PFSK-1 (cell line): ENCODE measurements at regions not wholly inside any gene's neighbourhood (a gene's known extent, or its start where the extent isn't known, plus 50 kb on each side); places are given as distances from the start of the nearest gene placed in this dataset.

Experiments
- FOXP2 ChIP-seq: optimal IDR thresholded peaks from 2 replicates; pipeline ENCODE3; 2011; ENCODE audit warnings: borderline replicate concordance, control low read depth, inconsistent platforms; ENCODE audit not compliant: insufficient read depth; ENCODE audit errors: extremely low read length, extremely low read depth
- POLR2AphosphoS5 ChIP-seq: IDR thresholded peaks from 2 replicates; pipeline ENCODE4 v1.6.1; 2012; ENCODE audit warnings: low read depth, mild to moderate bottlenecking, control low read depth, low read length, moderate library complexity
- REST ChIP-seq, 2 experiments: IDR thresholded peaks; 2 replicates each; pipeline versions ENCODE4 v1.6.1 to v1.8.0; 2011 to 2012; ENCODE audit warnings: low read depth in 2 of 2, low read length in 2 of 2, control low read depth in 1 of 2, inconsistent platforms in 1 of 2, mild to moderate bottlenecking in 1 of 2, moderate library complexity in 1 of 2; ENCODE audit not compliant: insufficient read depth in 1 of 2
- SIN3A ChIP-seq: IDR thresholded peaks from 2 replicates; pipeline ENCODE4 v1.6.1; 2012; ENCODE audit warnings: mild to moderate bottlenecking, low read length, moderate library complexity, borderline replicate concordance; ENCODE audit not compliant: insufficient read depth
- TAF1 ChIP-seq: IDR thresholded peaks from 2 replicates; pipeline ENCODE4 v1.6.1; 2012; ENCODE audit warnings: low read length, control low read depth, borderline replicate concordance; ENCODE audit not compliant: insufficient read depth

GRCh38 chr13:89857502-89857901, 1490.0 kb upstream of the MIR17HG start:
- TF ChIP-seq REST (IDR thresholded peaks at IDR 0.05; ENCODE audit: insufficient read depth in 1 of 2, low read depth in 2 of 2, low read length in 2 of 2) (no peak), POLR2AphosphoS5 (no peak), SIN3A (no peak), FOXP2 (no peak), TAF1 (no peak)

DNA sequence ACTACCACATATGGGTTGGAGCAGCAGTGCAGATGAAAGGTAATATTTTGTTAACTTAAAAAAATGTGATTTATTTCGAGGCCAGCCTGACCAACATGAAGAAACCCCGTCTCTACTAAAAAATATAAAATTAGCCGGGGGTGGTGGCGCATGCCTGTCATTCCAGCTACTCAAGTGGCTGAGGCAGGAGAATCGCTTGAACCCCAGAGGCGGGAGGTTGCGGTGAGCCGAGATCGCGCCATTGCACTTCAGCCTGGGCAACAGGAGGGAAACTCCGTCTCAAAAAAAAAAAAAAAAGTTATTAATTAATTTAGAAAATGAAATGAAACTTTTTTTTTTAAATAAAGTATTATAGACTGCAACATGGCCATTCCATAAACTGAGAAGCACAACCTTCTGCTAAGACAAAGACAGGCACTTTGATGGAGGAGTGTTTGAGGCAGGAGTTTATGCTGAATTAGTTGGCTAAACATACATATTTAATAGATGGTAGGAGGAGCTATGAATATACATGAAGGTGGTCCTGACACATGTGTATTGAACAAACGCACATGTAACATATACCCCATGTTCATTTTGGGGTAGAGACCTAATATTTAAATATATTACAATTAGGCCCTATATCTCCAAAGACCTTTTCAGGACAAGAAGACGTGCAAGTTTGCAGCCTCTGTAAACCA, 1485.3 kb upstream of the MIR17HG start:
- TF ChIP-seq POLR2AphosphoS5 (no peak), REST (IDR thresholded peaks at IDR 0.05; ENCODE audit: insufficient read depth in 1 of 2, low read depth in 2 of 2, low read length in 2 of 2) (no peak)

DNA sequence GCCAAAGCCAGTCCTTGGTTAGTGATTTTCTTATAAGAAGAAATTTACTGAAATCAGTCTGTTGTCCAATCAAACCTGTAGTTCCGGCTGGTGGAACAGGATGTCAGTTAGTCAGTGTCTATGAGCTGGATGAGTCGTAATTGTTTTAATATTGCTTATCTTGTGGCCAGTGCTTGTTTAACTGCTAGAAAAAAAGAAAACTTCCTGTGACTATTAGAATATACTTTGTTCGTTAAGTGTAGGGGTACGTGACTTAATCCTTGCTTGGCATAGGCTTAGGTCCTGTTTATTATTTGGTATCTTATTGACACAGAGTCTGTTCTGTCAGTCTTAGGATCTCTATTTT, 1484.8 kb upstream of the MIR17HG start:
- TF ChIP-seq SIN3A (no peak), TAF1 (no peak), POLR2AphosphoS5 (no peak), REST (IDR thresholded peaks at IDR 0.05; ENCODE audit: insufficient read depth in 1 of 2, low read depth in 2 of 2, low read length in 2 of 2) (no peak), FOXP2 (no peak)

DNA sequence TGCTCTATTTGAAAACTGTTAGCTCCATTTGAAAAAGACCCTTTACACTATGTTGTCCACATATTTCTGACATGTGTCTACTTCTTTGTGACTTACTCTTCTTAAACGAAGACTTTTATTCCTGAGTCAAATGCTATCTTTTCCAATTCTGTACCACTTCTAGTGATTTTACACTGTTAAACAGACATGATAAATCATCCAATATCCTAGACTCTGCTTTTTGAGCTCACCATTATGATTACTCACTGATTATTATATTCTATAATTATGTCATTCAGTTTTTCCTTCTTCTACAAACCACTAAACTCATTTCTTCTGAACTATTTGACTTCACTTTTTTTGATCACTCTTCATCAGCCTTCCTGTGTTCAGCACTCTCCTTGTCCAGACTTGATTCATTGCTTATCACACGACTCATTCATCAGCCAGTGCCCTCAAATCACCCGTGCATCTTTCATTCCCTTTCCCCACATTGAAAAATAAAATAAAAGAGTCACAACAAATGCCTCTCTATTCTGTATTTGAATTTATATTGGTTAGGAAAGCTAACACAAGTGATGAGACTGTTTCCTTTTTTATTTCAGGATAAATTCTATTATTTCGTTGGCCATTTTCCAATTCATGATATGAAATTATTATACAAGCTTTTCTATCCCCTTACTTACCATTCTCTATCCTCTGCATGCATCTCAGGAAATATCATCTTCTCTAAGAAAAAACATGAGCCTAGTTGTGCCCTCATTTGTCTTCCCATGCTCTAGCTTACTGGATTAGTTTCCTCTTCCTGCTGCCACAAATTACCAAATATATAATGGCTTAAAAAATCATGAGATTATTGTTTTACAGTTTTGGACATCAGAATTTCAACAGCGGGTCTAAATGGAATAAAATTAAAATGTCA, 1482.1 kb upstream of the MIR17HG start:
- no peak for TF ChIP-seq TAF1
- no peak for TF ChIP-seq POLR2AphosphoS5
- TF ChIP-seq FOXP2: no peak
- no peak for TF ChIP-seq SIN3A
- no peak for TF ChIP-seq REST (IDR thresholded peaks at IDR 0.05; ENCODE audit: insufficient read depth in 1 of 2, low read depth in 2 of 2, low read length in 2 of 2)
